COLO829 (cell line): ENCODE measurements at regions not wholly inside any gene's neighbourhood (a gene's known extent, or its start where the extent isn't known, plus 50 kb on each side); places are given as distances from the start of the nearest gene placed in this dataset.
"Not testable (repeated sequence)": the region's sequence is repeated elsewhere in the genome, so short reads cannot be mapped to it uniquely, and the experiment has no call there.

Source experiments
- DNase-seq: peaks from one replicate; pipeline ENCODE4 v3.0.0; 2012; ENCODE audit warnings: low spot score

DNA sequence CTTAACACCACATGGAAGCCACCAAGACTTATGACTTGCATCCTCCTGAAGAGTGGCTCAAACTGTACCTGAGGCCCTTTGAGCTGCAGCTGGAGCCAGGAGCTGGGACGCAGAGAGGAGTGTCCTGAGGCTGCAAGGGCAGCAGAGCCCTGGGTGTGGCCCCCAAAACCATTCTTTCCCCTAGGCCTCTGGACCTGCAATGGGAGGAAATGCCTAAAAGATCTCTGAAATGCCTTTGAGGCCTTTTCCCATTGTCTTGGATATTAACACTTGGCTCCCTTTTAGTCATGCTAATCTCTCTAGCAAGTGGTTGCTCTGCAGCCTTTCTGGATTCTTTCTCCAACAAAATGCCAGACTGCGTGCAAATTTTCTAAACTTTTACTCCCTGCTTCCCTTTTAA is 156.1 kb downstream of the SLC38A4 start:
- no peak for DNase-seq

DNA sequence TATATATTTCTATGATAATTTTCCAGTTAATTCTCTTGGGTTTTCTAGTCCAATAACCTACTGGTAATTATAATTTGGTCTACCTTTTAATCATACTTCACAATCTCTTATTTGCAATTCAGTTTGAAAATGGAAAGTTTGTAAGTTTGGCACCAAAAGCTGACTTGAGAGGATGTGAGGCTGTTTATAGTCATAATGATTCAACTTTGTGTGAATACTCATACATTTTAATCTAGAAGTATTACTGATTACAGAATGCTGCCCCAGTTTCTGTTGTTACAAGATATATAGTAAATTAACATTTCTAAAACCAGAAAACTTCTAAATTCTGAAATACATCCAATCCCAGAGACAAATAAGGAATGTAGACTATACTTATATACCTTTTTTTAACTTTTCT is 158.2 kb downstream of the SLC38A4 start:
- DNase-seq = no peak

DNA sequence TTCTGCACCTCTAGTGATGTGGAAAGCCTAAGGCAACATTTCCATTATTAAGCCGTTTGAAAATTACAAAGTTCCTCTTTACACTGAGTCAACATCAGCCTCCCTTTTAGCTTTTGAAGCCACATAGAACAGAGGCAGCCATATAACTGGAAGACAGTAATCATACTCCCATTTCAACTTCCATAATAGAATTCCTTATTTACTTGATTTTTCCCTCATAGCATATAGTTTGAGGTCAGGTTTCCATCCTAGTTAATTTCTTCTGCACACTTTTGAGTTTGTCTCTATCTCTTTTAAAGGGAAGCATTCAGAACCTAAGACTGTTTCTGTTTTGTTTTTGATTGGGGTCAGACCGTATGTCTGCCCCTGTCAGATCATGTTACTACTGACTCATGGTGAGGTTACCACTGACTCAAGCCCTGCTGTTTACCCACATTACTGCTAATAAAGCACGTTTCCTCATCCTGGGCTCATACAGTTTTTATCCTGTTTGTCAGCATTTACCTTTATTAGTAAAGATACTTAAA is 161.0 kb downstream of the SLC38A4 start:
- peak; percentile 88 for DNase-seq

- DNase-seq = no peak
Measured at GRCh38 chr12:46663318-46663717, 162.5 kb downstream of the SLC38A4 start.

- peak; percentile 48 for DNase-seq
Measured at GRCh38 chr12:46661110-46661845, 164.5 kb downstream of the SLC38A4 start.

GRCh38 chr12:46660719-46661109 is 165.1 kb downstream of the SLC38A4 start:
- no peak for DNase-seq

GRCh38 chr12:46660276-46660675 is 165.5 kb downstream of the SLC38A4 start:
- DNase-seq = no peak

DNA sequence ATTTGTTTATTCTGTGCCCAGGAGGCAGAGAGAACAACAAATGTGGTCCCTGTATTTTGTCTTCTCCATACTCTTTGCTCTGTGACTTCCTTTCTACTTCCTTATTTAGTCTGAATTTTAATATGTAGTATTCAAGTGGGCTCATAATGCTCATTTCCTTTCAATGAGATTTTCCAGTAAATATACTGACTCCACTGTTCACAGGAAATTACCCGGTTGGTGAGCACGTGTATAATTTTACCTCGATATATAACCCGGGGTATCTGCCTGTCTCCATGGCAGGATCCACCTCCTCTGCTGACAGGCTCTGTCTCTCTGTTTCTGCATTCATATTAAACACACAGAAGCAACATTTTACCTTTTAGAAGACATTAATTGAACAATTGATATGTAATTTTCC is 166.0 kb downstream of the SLC38A4 start:
- no peak for DNase-seq

DNA sequence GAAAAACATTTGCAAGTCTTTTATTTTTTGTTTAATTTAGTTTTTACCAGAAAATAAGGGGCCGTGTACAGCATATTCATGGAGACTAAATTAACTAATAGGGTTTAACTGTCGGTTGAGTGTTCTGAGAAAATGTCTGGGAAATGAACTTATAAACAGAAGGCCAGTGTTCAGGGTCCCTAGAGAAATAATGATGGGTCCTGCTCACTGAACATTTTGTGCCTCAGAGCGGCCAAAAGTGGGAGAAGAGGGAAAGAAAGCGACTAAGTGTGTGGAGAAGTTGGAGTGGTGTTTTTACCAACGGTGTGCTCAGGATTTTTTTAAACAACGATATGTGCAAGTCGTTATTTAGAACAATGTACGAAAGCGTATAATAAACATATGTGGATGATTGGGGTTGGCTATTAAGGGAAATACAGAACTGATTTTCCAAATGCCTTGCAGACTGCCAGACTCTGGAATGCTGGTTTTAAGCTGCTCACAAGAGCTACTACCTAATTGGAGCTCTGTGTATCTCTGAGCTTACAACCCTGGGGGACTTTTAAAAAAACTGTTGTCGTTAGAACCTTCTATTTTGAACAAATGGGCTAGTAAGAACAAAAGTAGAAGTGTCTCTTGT is 166.7 kb downstream of the SLC38A4 start:
- DNase-seq = no peak

DNA sequence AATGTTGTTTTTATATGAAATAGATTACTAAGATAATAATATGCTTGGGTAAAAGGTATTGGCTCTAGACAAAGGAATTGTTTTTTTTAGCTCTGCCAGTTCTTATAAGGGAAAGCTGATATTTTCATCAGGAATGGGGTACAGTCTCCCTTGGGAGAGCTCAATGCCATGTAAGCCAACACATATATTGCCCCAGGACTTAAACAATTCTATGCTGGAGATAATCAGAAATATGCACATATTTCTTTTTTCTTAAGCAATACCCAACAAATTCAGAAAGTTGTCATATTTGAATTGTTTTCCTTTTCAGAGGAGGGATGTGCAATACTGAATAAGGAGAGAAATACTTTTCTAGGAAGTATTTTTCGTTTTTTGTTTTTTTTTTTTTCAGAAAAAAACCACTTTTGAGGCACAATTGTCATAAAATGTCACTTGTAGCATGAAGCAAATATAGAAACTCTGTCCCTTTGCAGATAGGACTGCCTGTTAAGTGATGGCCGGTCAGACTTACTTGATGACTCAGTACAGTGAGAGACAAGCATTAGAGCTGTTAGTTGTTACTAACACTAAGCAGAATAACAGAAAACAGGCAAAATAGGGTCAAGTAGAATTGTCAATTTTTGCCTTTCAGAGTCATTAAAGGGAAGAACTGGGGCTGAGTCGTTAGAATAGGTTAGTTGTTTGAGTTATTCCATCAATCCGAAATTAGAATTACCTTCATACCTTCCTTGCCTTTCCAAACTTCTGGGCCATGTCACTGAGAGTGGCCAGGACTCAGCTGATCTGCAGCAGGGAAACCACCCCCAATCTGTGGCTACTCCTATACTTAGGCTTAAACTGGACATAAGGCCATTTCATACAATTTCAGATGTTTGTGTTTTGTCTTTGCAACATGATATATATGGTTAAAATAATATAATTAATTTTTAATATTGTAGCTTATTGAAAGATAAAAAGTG is 168.1 kb downstream of the SLC38A4 start:
- DNase-seq = no peak

- DNase-seq = not testable (repeated sequence)
Measured at GRCh38 chr12:46655984-46656383, 169.8 kb downstream of the SLC38A4 start.

- DNase-seq = no peak
Measured at GRCh38 chr12:46653311-46653710, 172.5 kb downstream of the SLC38A4 start.

GRCh38 chr12:46652692-46653091 is 173.1 kb downstream of the SLC38A4 start:
- DNase-seq = no peak

DNA sequence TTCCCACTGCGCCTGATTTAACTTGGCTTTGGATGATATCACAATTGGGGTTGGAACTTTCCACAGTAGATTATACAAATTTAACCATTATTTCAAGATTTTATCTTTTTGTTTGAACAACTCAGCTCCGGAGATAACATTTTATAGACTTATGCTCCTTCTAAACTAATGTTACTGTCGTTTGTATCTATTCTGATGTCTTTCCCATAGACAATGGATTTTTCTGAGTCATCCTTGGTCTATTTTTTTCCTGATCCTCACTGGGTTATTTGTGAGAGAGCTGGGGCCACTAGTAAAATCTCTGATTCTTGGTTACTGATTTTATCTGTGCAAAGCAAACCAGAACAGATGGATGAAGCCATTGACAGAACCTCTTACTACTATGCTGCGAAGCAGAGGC is 175.1 kb downstream of the SLC38A4 start:
- DNase-seq = no peak

GRCh38 chr12:46649433-46649832 is 176.4 kb downstream of the SLC38A4 start:
- no peak for DNase-seq

GRCh38 chr12:46647034-46647433 is 178.8 kb downstream of the SLC38A4 start:
- DNase-seq = no peak

DNA sequence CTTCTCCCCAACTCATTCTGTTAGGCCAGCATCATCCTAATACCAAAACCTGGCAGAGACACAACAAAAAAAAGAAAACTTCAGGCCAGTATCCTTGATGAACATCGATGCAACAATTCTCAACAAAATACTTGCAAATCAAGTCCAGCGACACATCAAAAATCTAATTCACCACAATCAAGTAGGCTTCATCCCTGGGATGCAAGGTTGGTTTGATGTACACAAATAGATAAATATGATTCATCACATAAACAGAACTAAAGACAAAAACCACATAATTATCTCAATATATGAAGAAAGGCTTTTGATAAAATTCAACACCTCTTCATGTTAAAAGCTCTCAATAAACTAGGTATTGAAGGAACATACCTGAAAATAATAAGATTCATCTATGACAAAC is 184.1 kb downstream of the SLC38A4 start:
- not testable (repeated sequence) for DNase-seq

DNA sequence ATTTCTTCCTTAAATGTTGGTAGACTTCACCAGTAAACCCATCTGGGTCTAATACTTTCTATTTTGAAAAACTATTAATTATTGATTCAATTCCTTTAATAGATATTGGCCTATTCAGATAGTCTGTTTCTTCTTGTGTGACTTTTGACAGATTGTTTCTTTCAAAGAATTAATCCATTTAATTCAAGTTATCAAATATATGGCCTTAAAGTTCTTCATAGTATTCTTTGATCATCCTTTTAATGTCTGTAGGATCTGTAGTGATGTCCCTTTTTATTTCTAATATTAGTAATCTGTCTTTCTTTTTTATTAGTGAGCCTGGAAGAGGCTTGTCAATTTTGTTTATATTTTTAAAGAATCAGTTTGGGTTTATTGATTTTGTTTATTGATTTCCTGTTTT is 190.0 kb downstream of the SLC38A4 start:
- no peak for DNase-seq

- DNase-seq = no peak
Measured at GRCh38 chr12:46629331-46630229, 196.2 kb downstream of the SLC38A4 start.

DNA sequence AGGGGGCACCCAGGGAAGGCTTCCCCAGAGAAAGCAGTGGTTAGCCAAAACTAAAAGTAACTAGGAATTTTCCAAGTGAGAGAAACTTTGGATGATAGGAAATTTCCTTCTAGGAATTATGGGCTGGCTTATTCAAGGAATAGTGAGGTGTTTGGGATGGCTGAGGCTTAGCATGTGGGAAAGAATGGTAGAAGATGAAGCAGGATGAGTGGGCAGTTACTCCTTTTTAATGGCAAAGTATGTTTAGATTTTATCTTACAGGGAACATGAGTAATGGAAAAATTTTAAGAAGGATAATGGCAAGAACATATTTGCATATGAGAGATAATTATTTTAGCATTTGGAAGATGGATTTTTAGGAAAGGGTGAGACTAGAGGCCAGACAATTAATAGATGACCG is 197.6 kb downstream of the SLC38A4 start:
- DNase-seq = no peak

DNA sequence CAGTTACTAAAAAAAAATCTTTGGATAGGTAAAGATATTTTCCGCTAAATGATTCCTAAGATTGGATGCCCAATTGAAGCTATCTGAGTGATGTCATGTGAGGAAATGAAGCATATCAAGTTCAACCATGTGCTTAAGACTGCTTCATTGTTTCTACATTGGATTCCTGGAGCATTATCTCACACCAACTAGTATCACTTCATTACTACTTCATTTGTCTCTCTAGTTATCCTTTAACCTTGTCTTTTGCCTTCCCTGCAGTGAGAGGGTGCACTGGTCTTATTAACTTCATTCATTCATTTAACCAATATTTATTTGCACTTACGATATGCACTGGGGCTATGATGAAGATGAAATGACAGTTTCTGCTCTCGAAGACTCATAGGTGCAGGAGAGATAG is 198.1 kb downstream of the SLC38A4 start:
- DNase-seq = no peak
